ENCODE measurements at regions not wholly inside any gene's neighbourhood (a gene's known extent, or its start where the extent isn't known, plus 50 kb on each side); places are given as distances from the start of the nearest gene placed in this dataset.

GRCh38 chr3:187802928-187803259, 57.6 kb upstream of the BCL6 start:
- Histone ChIP-seq H2BK15ac (ENCODE audit: low read depth, low read length) (no peak overlapping the region), H3K4me3 (ENCODE audit: insufficient read depth, low read depth, low read length) (no peak overlapping the region), H2BK20ac (ENCODE audit: low read depth, low read length) (no peak overlapping the region), H3K56ac (ENCODE audit: extremely low read depth, insufficient read depth, low read length) (no peak overlapping the region), H4K20me1 (ENCODE audit: insufficient read depth, low read length) (no peaks in the 10 kb centered on the region), H2BK5ac (ENCODE audit: low read depth, low read length, poor library complexity, severe bottlenecking) (no peak overlapping the region), H2BK120ac (ENCODE audit: low read depth, low read length) (no peak overlapping the region), H3K27me3 (ENCODE audit: control insufficient read depth, insufficient read depth, low read length) (peaks cover 24% of the 10 kb centered on the region), H3K9ac (ENCODE audit: low read depth, low read length) (no peak overlapping the region), H3K27ac (ENCODE audit: insufficient read depth, low read length) (no peak overlapping the region), H3K36me3 (ENCODE audit: control insufficient read depth, insufficient read depth, low read length) (no peaks in the 10 kb centered on the region), H4K5ac (ENCODE audit: low read depth, low read length) (no peak overlapping the region), H3K4me2 (ENCODE audit: low read depth, low read length) (no peak overlapping the region), H4K91ac (ENCODE audit: insufficient read depth, low read depth, low read length) (no peak overlapping the region), H4K8ac (ENCODE audit: low read depth in 2 of 2, low read length in 2 of 2) (no peak overlapping the region), H2AK5ac (ENCODE audit: low read depth, low read length) (no peak overlapping the region), H3K18ac (ENCODE audit: low read depth, low read length) (no peak overlapping the region), H2AFZ (replicated peaks; ENCODE audit: low read length, poor library complexity) (no peak overlapping the region), H3K9me3 (ENCODE audit: control insufficient read depth, insufficient read depth, low read length) (peaks cover 4% of the 10 kb centered on the region; the same call in 1 of the 2 replicates), H3K9me1 (ENCODE audit: insufficient read depth, low read length) (no peaks in the 10 kb centered on the region), H3K79me1 (ENCODE audit: low read depth in 1 of 2, low read length in 2 of 2) (no peaks in the 10 kb centered on the region), H3K14ac (replicated peaks; ENCODE audit: low read depth, low read length) (no peak overlapping the region), H3K23ac (ENCODE audit: low read depth, low read length) (no peak overlapping the region), H2AK9ac (replicated peaks; ENCODE audit: low read depth, low read length, poor library complexity) (no peak overlapping the region), H3K4ac (ENCODE audit: low read depth, low read length) (no peak overlapping the region), H3K4me1 (ENCODE audit: control insufficient read depth, insufficient read depth, low read length) (no peaks in the 10 kb centered on the region; the same call in 1 of the 2 replicates)
- BruUV-seq (replicated peaks): no TSS peak
- CTCF ChIA-PET: no interaction called here
- DNase-seq (no peak), ATAC-seq (ENCODE audit: low read depth) (no peak)
- WGBS, 2 experiments (ENCODE audit: extremely low coverage in 2 of 2, insufficient read length in 1 of 2): 72% methylated on average over 2 of the region's 9 CpGs; no CpG with 5 or more reads in 1 of the 2 experiments
- TF ChIP-seq CTCF (conservative IDR thresholded peaks at IDR 0.05; ENCODE audit: low read depth, low read length) (no peak), POLR2A (IDR thresholded peaks at IDR 0.05; ENCODE audit: low read depth, low read length) (no peak), CEBPB (IDR thresholded peaks at IDR 0.05; ENCODE audit: low read depth, low read length) (no peak), FOS (IDR thresholded peaks at IDR 0.05; ENCODE audit: low read depth, low read length) (no peak), RFX5 (IDR thresholded peaks at IDR 0.05; ENCODE audit: low read depth, low read length) (no peak), BHLHE40 (IDR thresholded peaks at IDR 0.05; ENCODE audit: low read depth, low read length) (no peak), MAFK (IDR thresholded peaks at IDR 0.05; ENCODE audit: low read depth, low read length) (no peak), MXI1 (IDR thresholded peaks at IDR 0.05; ENCODE audit: borderline replicate concordance, low read depth, low read length) (no peak)
- TF ChIP-seq, protein P1, sequence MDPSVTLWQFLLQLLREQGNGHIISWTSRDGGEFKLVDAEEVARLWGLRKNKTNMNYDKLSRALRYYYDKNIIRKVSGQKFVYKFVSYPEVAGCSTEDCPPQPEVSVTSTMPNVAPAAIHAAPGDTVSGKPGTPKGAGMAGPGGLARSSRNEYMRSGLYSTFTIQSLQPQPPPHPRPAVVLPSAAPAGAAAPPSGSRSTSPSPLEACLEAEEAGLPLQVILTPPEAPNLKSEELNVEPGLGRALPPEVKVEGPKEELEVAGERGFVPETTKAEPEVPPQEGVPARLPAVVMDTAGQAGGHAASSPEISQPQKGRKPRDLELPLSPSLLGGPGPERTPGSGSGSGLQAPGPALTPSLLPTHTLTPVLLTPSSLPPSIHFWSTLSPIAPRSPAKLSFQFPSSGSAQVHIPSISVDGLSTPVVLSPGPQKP (IDR thresholded peaks at IDR 0.05; ENCODE audit: borderline replicate concordance, low read depth, low read length): no peak
- POLR2A ChIA-PET (ENCODE audit: unreplicated experiment): no interaction called here
- dilution Hi-C loops (cut with HindIII; ENCODE audit: low sequenced_read_pairs, unreplicated experiment) (no loop called here), in situ Hi-C loops (cut with MboI; ENCODE audit: low sequenced_read_pairs) (no loop called here), intact Hi-C loops (cut with micrococcal nuclease) (no loop called here)

Data from IMR-90 (cell line).